C4-2B (cell line): ENCODE measurements at regions not wholly inside any gene's neighbourhood (a gene's known extent, or its start where the extent isn't known, plus 50 kb on each side); places are given as distances from the start of the nearest gene placed in this dataset.

Source experiments
- H3K27ac ChIP-seq: fragments of 450-650 bp; 2 replicates; pipeline ENCODE4 v1.5.1; 2017
- CTCF ChIP-seq: fragments of 450-650 bp; conservative IDR thresholded peaks from 2 replicates; pipeline ENCODE4 v1.5.1; 2017; ENCODE audit warnings: mild to moderate bottlenecking
- ZFX ChIP-seq: fragments of 450-650 bp; IDR thresholded peaks from 2 replicates; pipeline ENCODE4 v1.6.1; 2017

GRCh38 chr12:97923546-97923945 lies 460.9 kb downstream of the RMST start:
- no peak for TF ChIP-seq CTCF
- TF ChIP-seq ZFX: no peak
- H3K27ac ChIP-seq: no peak overlapping the region

GRCh38 chr12:97924122-97924521 lies 461.5 kb downstream of the RMST start:
- no peak overlapping the region for H3K27ac ChIP-seq
- TF ChIP-seq CTCF (no peak), ZFX (no peak)

GRCh38 chr12:97927977-97928376 lies 465.4 kb downstream of the RMST start:
- no peak for TF ChIP-seq CTCF
- TF ChIP-seq ZFX: no peak
- no peak overlapping the region for H3K27ac ChIP-seq

DNA sequence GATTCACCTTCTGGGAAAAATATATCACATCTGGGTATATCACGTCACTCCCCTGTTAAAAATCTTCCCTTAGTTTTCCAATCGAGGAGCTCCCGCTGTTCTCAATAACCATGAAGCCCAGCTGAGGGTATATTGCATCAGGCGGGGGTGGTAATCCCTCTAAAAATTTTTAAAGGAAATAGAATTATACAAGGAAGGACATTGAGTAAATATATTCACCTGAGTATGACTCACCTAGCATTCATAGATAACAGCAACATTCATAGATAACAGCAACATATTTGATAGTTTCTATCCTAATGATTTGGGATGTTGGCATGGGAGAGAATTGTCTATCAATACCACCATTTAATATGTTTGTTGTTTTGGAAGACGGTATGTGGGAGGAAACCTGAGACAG lies 473.6 kb downstream of the RMST start:
- TF ChIP-seq ZFX (no peak), CTCF (no peak)
- H3K27ac ChIP-seq: no peak overlapping the region

DNA sequence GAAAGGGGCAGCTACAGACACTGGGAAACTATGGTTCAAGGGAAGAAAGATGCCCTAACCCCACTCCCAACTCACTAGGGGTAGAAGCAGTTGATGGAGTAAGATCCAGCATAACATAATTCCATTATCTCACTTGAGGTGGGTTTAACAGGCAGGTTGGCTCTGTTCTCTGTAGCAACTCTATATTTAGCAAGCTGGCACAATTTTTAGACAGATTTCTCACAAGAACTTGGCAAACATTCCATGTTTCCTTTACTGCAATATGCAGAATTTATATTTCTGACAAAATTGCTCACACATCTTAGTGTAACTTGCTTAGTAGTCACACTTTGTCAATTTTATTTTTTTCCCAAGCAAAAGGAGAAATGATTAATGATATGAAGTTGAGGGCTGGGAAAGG lies 475.4 kb downstream of the RMST start:
- TF ChIP-seq CTCF: no peak
- TF ChIP-seq ZFX: no peak

GRCh38 chr12:97939156-97939555 lies 476.6 kb downstream of the RMST start:
- TF ChIP-seq CTCF: no peak
- no peak for TF ChIP-seq ZFX
- H3K27ac ChIP-seq: no peak overlapping the region

More for the DNA sequence above, 475.4 kb downstream of the RMST start:
- no peak overlapping the region for H3K27ac ChIP-seq

GRCh38 chr12:97940105-97940504 lies 477.5 kb downstream of the RMST start:
- TF ChIP-seq ZFX (no peak), CTCF (no peak)

More at GRCh38 chr12:97940105-97940504, 477.5 kb downstream of the RMST start:
- H3K27ac ChIP-seq: no peak overlapping the region
